ENCODE measurements at regions not wholly inside any gene's neighbourhood (a gene's known extent, or its start where the extent isn't known, plus 50 kb on each side); places are given as distances from the start of the nearest gene placed in this dataset.

DNA sequence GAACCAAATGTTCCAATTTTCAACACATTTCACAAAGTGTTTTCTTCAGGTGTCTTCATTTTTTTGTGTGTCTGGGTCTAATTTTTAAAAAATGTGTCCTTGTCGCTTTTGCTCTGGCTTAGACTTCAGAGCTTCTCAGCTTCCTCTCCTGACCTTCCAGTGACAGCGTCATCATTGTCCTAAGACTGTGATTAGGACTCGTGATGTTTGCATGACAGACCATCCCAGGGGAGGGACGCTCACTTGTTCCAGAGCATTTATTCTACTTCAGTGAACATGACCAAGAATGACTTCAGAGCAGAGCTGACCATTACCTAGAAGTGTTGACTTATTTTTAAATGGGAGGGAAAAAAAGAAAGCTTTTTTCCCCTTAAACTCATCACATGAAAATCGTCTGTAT lies 591.9 kb downstream of the IRS1 start:
- Histone ChIP-seq H3K9me2 (ENCODE audit: low read depth, low read length) (no peaks in the 10 kb centered on the region), H3K27ac (ENCODE audit: low read depth, low read length, poor library complexity, severe bottlenecking) (no peak overlapping the region), H3K36me3 (ENCODE audit: insufficient read depth, low read length) (no peaks in the 10 kb centered on the region), H3K9me3 (ENCODE audit: low read length) (no peaks in the 10 kb centered on the region), H4K20me1 (ENCODE audit: insufficient read depth, low read length) (no peaks in the 10 kb centered on the region), H3K27me3 (ENCODE audit: insufficient read depth, low read length) (no peaks in the 10 kb centered on the region), H3K79me2 (ENCODE audit: insufficient read depth, low read length) (no peaks in the 10 kb centered on the region), H2AFZ (ENCODE audit: low read length) (no peak overlapping the region), H3K4me1 (ENCODE audit: insufficient read depth, low read length, severe bottlenecking) (no peaks in the 10 kb centered on the region), H3K4me3 (ENCODE audit: low read depth, low read length, poor library complexity, severe bottlenecking) (no peak overlapping the region), H3K4me2 (ENCODE audit: low read length) (no peak overlapping the region), H3K9ac (ENCODE audit: low read length) (no peak overlapping the region), H3F3A (ENCODE audit: insufficient read depth, low read length) (no peaks in the 10 kb centered on the region)
- no peak for TF ChIP-seq EZH2 (IDR thresholded peaks at IDR 0.05; ENCODE audit: borderline replicate concordance, low read length)
- TF ChIP-seq, protein P1, sequence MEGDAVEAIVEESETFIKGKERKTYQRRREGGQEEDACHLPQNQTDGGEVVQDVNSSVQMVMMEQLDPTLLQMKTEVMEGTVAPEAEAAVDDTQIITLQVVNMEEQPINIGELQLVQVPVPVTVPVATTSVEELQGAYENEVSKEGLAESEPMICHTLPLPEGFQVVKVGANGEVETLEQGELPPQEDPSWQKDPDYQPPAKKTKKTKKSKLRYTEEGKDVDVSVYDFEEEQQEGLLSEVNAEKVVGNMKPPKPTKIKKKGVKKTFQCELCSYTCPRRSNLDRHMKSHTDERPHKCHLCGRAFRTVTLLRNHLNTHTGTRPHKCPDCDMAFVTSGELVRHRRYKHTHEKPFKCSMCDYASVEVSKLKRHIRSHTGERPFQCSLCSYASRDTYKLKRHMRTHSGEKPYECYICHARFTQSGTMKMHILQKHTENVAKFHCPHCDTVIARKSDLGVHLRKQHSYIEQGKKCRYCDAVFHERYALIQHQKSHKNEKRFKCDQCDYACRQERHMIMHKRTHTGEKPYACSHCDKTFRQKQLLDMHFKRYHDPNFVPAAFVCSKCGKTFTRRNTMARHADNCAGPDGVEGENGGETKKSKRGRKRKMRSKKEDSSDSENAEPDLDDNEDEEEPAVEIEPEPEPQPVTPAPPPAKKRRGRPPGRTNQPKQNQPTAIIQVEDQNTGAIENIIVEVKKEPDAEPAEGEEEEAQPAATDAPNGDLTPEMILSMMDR (IDR thresholded peaks at IDR 0.05; ENCODE audit: low read length), result no peak

DNA sequence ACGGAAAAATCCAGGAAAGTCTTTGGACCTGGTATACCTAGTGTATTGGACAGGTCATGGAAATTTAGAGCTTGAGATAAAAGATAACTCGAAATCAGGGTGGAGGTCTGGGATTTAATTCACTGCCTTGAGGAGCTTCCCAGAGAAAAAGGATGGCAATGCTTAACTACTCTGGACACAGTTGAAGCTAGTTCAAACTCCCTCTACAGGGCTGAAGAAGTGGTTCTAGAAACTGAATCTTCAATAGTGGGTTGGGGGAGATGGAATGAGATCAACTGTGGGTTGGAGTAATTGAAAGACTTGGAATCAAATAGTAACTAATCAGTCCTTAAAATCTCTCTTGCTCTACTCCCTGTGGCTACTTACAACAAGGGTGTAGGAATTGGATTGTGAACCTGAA lies 600.1 kb downstream of the IRS1 start:
- Histone ChIP-seq H3K27ac (ENCODE audit: low read depth, low read length, poor library complexity, severe bottlenecking) (no peak overlapping the region), H2AFZ (ENCODE audit: low read length) (no peak overlapping the region), H3K9me3 (ENCODE audit: low read length) (no peaks in the 10 kb centered on the region), H3K36me3 (ENCODE audit: insufficient read depth, low read length) (no peaks in the 10 kb centered on the region), H3K4me3 (ENCODE audit: low read depth, low read length, poor library complexity, severe bottlenecking) (no peak overlapping the region), H3K4me2 (ENCODE audit: low read length) (no peak overlapping the region), H3K9me2 (ENCODE audit: low read depth, low read length) (no peaks in the 10 kb centered on the region), H3F3A (ENCODE audit: insufficient read depth, low read length) (no peaks in the 10 kb centered on the region), H3K9ac (ENCODE audit: low read length) (no peak overlapping the region), H3K4me1 (ENCODE audit: insufficient read depth, low read length, severe bottlenecking) (no peaks in the 10 kb centered on the region), H3K79me2 (ENCODE audit: insufficient read depth, low read length) (no peaks in the 10 kb centered on the region), H3K27me3 (ENCODE audit: insufficient read depth, low read length) (no peaks in the 10 kb centered on the region), H4K20me1 (ENCODE audit: insufficient read depth, low read length) (no peaks in the 10 kb centered on the region)
- TF ChIP-seq, protein P1 (IDR thresholded peaks at IDR 0.05; ENCODE audit: low read length), result no peak
- no peak for TF ChIP-seq EZH2 (IDR thresholded peaks at IDR 0.05; ENCODE audit: borderline replicate concordance, low read length)

DNA sequence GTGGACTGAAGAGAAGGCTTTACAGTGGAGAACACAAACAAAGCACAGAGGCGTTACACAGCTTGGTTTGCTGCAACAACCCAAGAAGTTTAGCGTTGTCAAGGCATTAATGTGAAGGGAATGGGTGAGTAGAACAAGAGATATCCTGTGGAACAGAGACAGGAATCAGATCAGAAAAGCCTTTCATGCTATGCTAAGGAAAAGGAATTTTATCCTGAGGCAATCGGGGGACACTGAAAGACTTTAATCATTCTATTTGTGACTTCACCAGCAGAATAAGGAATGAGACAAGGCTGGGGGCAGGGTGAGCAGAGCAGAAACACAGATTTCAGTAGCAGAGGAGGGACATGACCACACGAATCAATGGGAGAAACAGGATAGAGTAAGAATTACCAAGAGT lies 600.7 kb downstream of the IRS1 start:
- no peaks in the 10 kb centered on the region for H3K9me2 ChIP-seq (ENCODE audit: low read depth, low read length)
- H3K9ac ChIP-seq (ENCODE audit: low read length), result no peak overlapping the region
- H3K27me3 ChIP-seq (ENCODE audit: insufficient read depth, low read length), result no peaks in the 10 kb centered on the region
- H3K27ac ChIP-seq (ENCODE audit: low read depth, low read length, poor library complexity, severe bottlenecking), result no peak overlapping the region
- H4K20me1 ChIP-seq (ENCODE audit: insufficient read depth, low read length), result no peaks in the 10 kb centered on the region
- no peaks in the 10 kb centered on the region for H3K79me2 ChIP-seq (ENCODE audit: insufficient read depth, low read length)
- H3K4me3 ChIP-seq (ENCODE audit: low read depth, low read length, poor library complexity, severe bottlenecking), result no peak overlapping the region
- no peaks in the 10 kb centered on the region for H3K36me3 ChIP-seq (ENCODE audit: insufficient read depth, low read length)
- no peak overlapping the region for H2AFZ ChIP-seq (ENCODE audit: low read length)
- no peaks in the 10 kb centered on the region for H3F3A ChIP-seq (ENCODE audit: insufficient read depth, low read length)
- TF ChIP-seq EZH2 (IDR thresholded peaks at IDR 0.05; ENCODE audit: borderline replicate concordance, low read length), result no peak
- TF ChIP-seq, protein P1 (IDR thresholded peaks at IDR 0.05; ENCODE audit: low read length), result no peak
- no peak overlapping the region for H3K4me2 ChIP-seq (ENCODE audit: low read length)
- no peaks in the 10 kb centered on the region for H3K9me3 ChIP-seq (ENCODE audit: low read length)
- H3K4me1 ChIP-seq (ENCODE audit: insufficient read depth, low read length, severe bottlenecking), result no peaks in the 10 kb centered on the region

Measured in OCI-LY1 (cell line).